ENCODE measurements at regions not wholly inside any gene's neighbourhood (a gene's known extent, or its start where the extent isn't known, plus 50 kb on each side); places are given as distances from the start of the nearest gene placed in this dataset.

- intact Hi-C loops (cut with micrococcal nuclease; ENCODE audit: unreplicated experiment): no loop called here
- DNase-seq (ENCODE audit: low spot score): no peak
Observed at GRCh38 chr7:16317406-16317805, 103.9 kb downstream of the CRPPA start.

DNA sequence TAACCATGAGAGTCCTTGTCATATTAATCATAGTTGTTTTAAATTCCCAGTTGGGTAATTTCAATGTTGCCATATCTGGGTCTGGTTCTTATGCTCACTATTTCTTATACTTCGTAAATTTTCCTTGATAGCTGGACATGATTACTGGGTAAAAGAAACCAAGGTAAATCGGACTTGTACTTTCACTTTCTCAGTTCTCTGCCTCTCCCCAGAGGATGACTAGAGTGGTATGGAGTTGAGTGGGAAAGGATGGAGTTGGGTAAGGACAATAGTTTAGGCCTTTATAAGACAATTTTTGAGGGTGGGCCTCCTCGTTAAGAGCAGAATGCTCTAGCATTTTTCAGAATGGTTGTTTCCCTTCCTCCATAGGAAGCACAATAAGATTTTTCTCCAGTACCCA lies 106.1 kb downstream of the CRPPA start:
- Histone ChIP-seq H3K27me3 (replicated peaks; ENCODE audit: insufficient read depth, low read depth, low read length, poor library complexity) (no peaks in the 10 kb centered on the region), H3K27ac (ENCODE audit: low read depth, low read length, poor library complexity, severe bottlenecking) (no peak overlapping the region), H3K9me3 (ENCODE audit: low read depth, low read length, poor library complexity, severe bottlenecking) (no peaks in the 10 kb centered on the region), H3K4me3 (ENCODE audit: low read depth, low read length, poor library complexity, severe bottlenecking) (no peak overlapping the region), H3K36me3 (ENCODE audit: insufficient read depth, low read length, poor library complexity, severe bottlenecking) (no peaks in the 10 kb centered on the region), H3K4me1 (ENCODE audit: insufficient read depth, low read length, poor library complexity, severe bottlenecking) (no peaks in the 10 kb centered on the region)
- DNase-seq (ENCODE audit: low spot score): no peak
- TF ChIP-seq EZH2 (IDR thresholded peaks at IDR 0.05; ENCODE audit: borderline replicate concordance, low read depth, low read length, poor library complexity, severe bottlenecking): no peak
- TF ChIP-seq CTCF (conservative IDR thresholded peaks at IDR 0.05; ENCODE audit: low read depth, low read length): no peak
- intact Hi-C loops (cut with micrococcal nuclease; ENCODE audit: unreplicated experiment): no loop called here
- POLR2A ChIA-PET (ENCODE audit: low non-redundant PET): no interaction called here
- BruUV-seq (replicated peaks): no TSS peak
- CTCF ChIA-PET: no interaction called here

More at GRCh38 chr7:16317406-16317805, 103.9 kb downstream of the CRPPA start:
- Histone ChIP-seq H3K27me3 (replicated peaks; ENCODE audit: insufficient read depth, low read depth, low read length, poor library complexity) (no peaks in the 10 kb centered on the region), H3K27ac (ENCODE audit: low read depth, low read length, poor library complexity, severe bottlenecking) (no peak overlapping the region), H3K4me1 (ENCODE audit: insufficient read depth, low read length, poor library complexity, severe bottlenecking) (no peaks in the 10 kb centered on the region), H3K9me3 (ENCODE audit: low read depth, low read length, poor library complexity, severe bottlenecking) (no peaks in the 10 kb centered on the region), H3K36me3 (ENCODE audit: insufficient read depth, low read length, poor library complexity, severe bottlenecking) (no peaks in the 10 kb centered on the region), H3K4me3 (ENCODE audit: low read depth, low read length, poor library complexity, severe bottlenecking) (no peak overlapping the region)
- no peak for TF ChIP-seq EZH2 (IDR thresholded peaks at IDR 0.05; ENCODE audit: borderline replicate concordance, low read depth, low read length, poor library complexity, severe bottlenecking)
- TF ChIP-seq CTCF (conservative IDR thresholded peaks at IDR 0.05; ENCODE audit: low read depth, low read length): no peak
- BruUV-seq (replicated peaks): no TSS peak
- CTCF ChIA-PET: no interaction called here
- POLR2A ChIA-PET (ENCODE audit: low non-redundant PET): no interaction called here

GRCh38 chr7:16309129-16309528 lies 112.2 kb downstream of the CRPPA start:
- CTCF ChIA-PET: no interaction called here
- H3K27me3 ChIP-seq (replicated peaks; ENCODE audit: insufficient read depth, low read depth, low read length, poor library complexity): no peaks in the 10 kb centered on the region
- no peaks in the 10 kb centered on the region for H3K4me1 ChIP-seq (ENCODE audit: insufficient read depth, low read length, poor library complexity, severe bottlenecking)
- intact Hi-C loops (cut with micrococcal nuclease; ENCODE audit: unreplicated experiment): no loop called here
- H3K27ac ChIP-seq (ENCODE audit: low read depth, low read length, poor library complexity, severe bottlenecking): no peak overlapping the region
- TF ChIP-seq EZH2 (IDR thresholded peaks at IDR 0.05; ENCODE audit: borderline replicate concordance, low read depth, low read length, poor library complexity, severe bottlenecking) (no peak), CTCF (conservative IDR thresholded peaks at IDR 0.05; ENCODE audit: low read depth, low read length) (no peak)
- H3K9me3 ChIP-seq (ENCODE audit: low read depth, low read length, poor library complexity, severe bottlenecking): no peaks in the 10 kb centered on the region
- H3K36me3 ChIP-seq (ENCODE audit: insufficient read depth, low read length, poor library complexity, severe bottlenecking): no peaks in the 10 kb centered on the region
- H3K4me3 ChIP-seq (ENCODE audit: low read depth, low read length, poor library complexity, severe bottlenecking): no peak overlapping the region
- no peak for DNase-seq (ENCODE audit: low spot score)
- no TSS peak for BruUV-seq (replicated peaks)
- POLR2A ChIA-PET (ENCODE audit: low non-redundant PET): no interaction called here

Data from A673 (cell line).